BJ (cell line): ENCODE measurements at regions not wholly inside any gene's neighbourhood (a gene's known extent, or its start where the extent isn't known, plus 50 kb on each side); places are given as distances from the start of the nearest gene placed in this dataset.

Experiments used
- CTCF ChIA-PET: fragments of 350-600 bp; formaldehyde crosslinking; extraction: SDS; loops from one replicate; lab custom pipeline; 2021; ENCODE audit warnings: antibody characterized with exemption, inconsistent platforms; lab: Yijun Ruan, JAX
- POLR2A ChIA-PET: fragments of 300-600 bp; sonication (Branson Sonifier 250); formaldehyde crosslinking; extraction: SDS; loops from one replicate; lab custom pipeline; 2021; ENCODE audit warnings: antibody characterized with exemption; lab: Charles Lee
- DNase-seq: peaks from one replicate; pipeline ENCODE4 v3.0.0-alpha.2; 2011; ENCODE audit warnings: low read depth
- H3K27me3 ChIP-seq: 2 replicates; pipeline ENCODE4 v1.6.0; 2011; ENCODE audit warnings: low read length; ENCODE audit not compliant: control insufficient read depth, insufficient read depth
- H3K36me3 ChIP-seq: 2 replicates; pipeline ENCODE4 v1.5.1; 2011; ENCODE audit warnings: low read length; ENCODE audit not compliant: control insufficient read depth, insufficient read depth
- H3K4me3 ChIP-seq: 2 replicates; pipeline ENCODE4 v1.5.1; 2011; ENCODE audit warnings: low read depth, mild to moderate bottlenecking, control low read depth, low read length
- CTCF ChIP-seq: IDR thresholded peaks from 2 replicates; pipeline ENCODE4 v1.5.1; 2011; ENCODE audit warnings: low read depth, mild to moderate bottlenecking, control low read depth, inconsistent platforms, low read length, moderate library complexity; ENCODE audit not compliant: insufficient read depth

GRCh38 chr10:36676756-36677430 lies 448.5 kb upstream of the ANKRD30A start:
- DNase-seq: peak; percentile 35
- POLR2A ChIA-PET: interaction anchor here (0.5 kb wide), 1 partner anchor 354 kb away, joined by 3 read pairs; no protein-coding TSS in a partner anchor
- Histone ChIP-seq H3K36me3 (no peaks in the 10 kb centered on the region), H3K4me3 (no peak overlapping the region), H3K27me3 (no peaks in the 10 kb centered on the region)
- CTCF ChIA-PET: no interaction called here
- no peak for TF ChIP-seq CTCF

- ChIA-PET CTCF (no interaction called here), POLR2A (no interaction called here)
- Histone ChIP-seq H3K4me3 (no peak overlapping the region), H3K36me3 (no peaks in the 10 kb centered on the region), H3K27me3 (no peaks in the 10 kb centered on the region)
- TF ChIP-seq CTCF: no peak
- no peak for DNase-seq
Measured at GRCh38 chr10:36676321-36676720, 449.1 kb upstream of the ANKRD30A start.

- ChIA-PET POLR2A (no interaction called here), CTCF (no interaction called here)
- Histone ChIP-seq H3K4me3 (no peak overlapping the region), H3K36me3 (no peaks in the 10 kb centered on the region), H3K27me3 (no peaks in the 10 kb centered on the region)
- peak; percentile 45 for DNase-seq
- no peak for TF ChIP-seq CTCF
Measured at GRCh38 chr10:36675458-36675880, 449.9 kb upstream of the ANKRD30A start.

GRCh38 chr10:36671607-36672006 lies 453.8 kb upstream of the ANKRD30A start:
- ChIA-PET POLR2A (no interaction called here), CTCF (no interaction called here)
- no peak for TF ChIP-seq CTCF
- Histone ChIP-seq H3K27me3 (no peaks in the 10 kb centered on the region), H3K36me3 (no peaks in the 10 kb centered on the region), H3K4me3 (no peak overlapping the region)
- peak; percentile 49 for DNase-seq

GRCh38 chr10:36670621-36671402 lies 454.6 kb upstream of the ANKRD30A start:
- ChIA-PET CTCF (no interaction called here), POLR2A (no interaction called here)
- TF ChIP-seq CTCF: no peak
- no peak for DNase-seq
- no peaks in the 10 kb centered on the region for H3K36me3 ChIP-seq
- H3K27me3 ChIP-seq: no peaks in the 10 kb centered on the region
- no peak overlapping the region for H3K4me3 ChIP-seq
